Brain pericyte (primary cell): ENCODE measurements at regions not wholly inside any gene's neighbourhood (a gene's known extent, or its start where the extent isn't known, plus 50 kb on each side); places are given as distances from the start of the nearest gene placed in this dataset.
"Not testable (repeated sequence)": the region's sequence is repeated elsewhere in the genome, so short reads cannot be mapped to it uniquely, and the experiment has no call there.

Source experiments
- DNase-seq: peaks from one replicate; pipeline ENCODE4 v3.0.0-alpha.2; 2012; ENCODE audit warnings: low read depth, low spot score

DNA sequence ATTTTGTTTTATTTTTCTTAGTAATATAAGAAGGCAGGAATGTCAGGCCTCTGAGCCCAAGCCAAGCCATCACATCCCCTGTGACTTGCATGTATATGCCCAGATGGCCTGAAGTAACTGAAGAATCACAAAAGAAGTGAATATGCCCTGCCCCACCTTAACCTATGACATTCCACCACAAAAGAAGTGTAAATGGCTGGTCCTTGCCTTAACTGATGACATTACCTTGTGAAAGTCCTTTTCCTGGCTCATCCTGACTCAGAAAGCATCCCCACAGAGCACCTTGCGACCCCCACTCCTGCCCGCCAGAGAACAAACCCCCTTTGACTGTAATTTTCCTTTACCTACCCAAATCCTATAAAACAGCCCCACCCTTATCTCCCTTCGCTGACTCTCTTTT, 406.2 kb upstream of the RORB start:
- DNase-seq, result not testable (repeated sequence)

- no peak for DNase-seq
These were observed 404.7 kb upstream of the RORB start for GRCh38 chr9:74092491-74092834.

GRCh38 chr9:74094037-74094436, 403.1 kb upstream of the RORB start:
- not testable (repeated sequence) for DNase-seq

DNA sequence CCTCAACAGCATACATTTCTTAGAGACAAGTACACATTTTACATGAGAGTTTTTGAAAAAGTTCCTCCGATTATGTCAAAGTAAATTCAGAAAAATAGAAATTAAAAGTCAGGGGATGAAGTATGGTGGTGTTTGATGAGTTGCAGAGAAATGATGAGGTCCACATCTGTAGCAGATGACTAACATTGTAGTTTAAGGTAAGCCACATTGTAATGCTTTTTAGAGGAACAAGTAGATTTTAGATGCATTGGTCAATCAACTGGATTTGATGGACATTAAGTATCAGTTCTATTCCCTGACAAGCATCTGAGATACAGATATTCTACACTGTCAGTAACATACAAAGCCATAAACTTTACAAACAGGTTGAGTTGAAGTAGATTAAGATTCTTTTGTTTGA, 402.4 kb upstream of the RORB start:
- DNase-seq, result no peak

DNA sequence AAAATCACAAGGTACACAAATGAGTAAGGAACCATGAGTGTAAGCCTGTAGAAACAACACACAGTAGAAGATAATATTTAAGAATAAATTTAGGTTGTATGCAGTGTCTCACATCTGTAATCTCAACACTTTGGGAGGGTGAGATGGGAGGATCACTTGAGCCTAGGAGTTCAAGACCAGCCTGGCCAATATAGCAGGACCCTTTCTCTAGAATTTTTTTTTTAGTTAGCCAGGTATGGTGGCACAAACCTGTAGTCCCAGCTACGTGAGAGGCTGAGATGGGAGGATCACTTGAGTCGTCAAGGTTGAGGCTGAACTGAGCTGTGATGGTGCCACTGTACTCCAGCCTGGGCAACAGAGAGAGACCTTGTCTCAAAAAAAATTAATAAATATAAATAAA, 401.2 kb upstream of the RORB start:
- no peak for DNase-seq

DNA sequence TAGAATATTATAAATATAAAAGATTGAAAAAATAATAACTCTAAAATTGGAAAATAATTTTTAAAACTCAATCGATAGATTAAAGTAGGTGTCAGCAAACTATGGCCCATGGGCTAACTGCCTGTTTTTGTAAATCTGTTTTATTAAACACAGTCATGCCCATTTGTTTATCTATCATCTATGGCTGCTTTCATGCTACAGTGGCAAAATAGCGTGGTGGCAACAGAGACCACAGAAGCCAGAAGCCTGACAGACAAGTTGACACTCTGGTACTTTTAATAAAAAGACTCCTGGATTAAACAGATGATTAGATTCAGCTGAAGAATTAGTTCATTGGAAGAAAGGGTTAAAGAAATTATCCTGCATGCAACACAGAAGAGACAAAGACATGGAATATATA, 400.7 kb upstream of the RORB start:
- no peak for DNase-seq

DNA sequence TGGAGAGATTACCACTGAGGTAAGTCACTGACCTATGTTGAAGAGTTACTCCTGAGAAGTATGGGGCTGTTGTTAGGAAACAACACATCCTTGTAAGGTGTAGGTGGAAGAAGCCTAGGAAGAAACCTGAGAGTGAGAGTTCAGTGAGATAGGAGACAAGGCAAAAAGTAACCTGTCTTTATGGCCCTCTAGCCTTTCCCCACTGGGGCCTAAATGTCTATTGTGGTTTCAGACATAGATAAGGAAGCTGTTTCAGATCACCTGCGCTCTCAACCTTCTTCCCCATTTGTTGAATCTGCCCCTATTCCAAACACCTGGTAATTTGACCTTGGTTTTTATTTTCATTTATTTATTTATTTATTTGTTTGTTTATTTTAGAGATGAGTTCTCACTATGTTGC, 397.1 kb upstream of the RORB start:
- no peak for DNase-seq

DNA sequence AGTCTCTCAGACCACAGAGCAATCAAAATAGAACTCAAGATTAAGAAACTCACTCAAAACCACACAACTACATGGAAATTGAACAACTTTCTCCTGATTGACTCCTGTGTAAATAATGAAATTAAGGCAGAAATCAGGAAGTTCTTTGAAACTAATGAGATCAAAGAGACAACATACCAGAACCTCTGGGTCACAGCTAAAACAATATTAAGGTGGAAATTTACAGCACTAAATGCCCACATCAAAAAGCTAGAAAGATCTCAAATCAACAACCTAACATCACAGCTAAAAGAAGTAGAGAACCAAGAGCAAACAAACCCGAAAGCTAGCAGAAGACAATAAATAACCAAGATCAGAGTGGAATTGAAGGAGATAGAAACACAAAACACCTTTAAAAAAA, 395.0 kb upstream of the RORB start:
- DNase-seq, result not testable (repeated sequence)

DNA sequence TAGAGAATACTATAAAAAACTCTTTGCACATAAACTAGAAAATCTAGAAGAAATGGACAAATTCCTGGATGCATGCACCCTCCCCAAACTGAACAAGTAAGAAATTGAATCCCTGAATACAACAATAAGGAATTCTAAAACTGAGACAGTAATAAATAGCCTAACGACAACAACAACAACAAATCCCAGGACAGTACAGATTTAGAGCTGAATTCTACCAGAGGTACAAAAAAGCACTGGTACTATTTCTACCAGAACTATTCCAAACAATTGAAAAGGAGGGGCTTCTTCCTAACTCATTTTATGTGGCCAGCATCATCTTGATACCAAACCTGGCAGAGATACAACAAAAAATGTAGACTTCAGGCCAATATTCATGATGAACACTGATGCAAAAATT, 394.4 kb upstream of the RORB start:
- DNase-seq, result no peak

GRCh38 chr9:74107692-74108091, 389.4 kb upstream of the RORB start:
- DNase-seq, result no peak

DNA sequence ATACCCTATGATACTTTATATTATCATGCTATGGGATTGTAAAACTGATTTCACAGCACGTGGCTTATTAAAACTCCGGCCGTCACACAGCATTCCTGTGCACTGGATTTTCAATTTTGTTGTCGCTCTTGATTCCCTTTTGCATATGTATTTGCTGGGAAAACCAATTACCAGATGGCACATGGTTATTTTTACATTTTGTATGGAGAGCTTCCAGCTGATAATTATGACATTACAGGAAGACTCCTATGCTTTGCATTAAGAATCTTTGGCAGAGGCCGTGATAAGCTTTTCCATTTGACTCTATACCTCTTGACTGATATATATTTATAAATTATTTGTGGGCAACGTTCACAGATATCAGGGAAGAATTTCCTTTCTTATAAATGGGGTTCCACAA, 381.2 kb upstream of the RORB start:
- DNase-seq, result no peak

- no peak for DNase-seq
These were observed 380.0 kb upstream of the RORB start for GRCh38 chr9:74117151-74117550.

- no peak for DNase-seq
These were observed 379.4 kb upstream of the RORB start for GRCh38 chr9:74117731-74118130.

GRCh38 chr9:74120061-74120460, 377.1 kb upstream of the RORB start:
- no peak for DNase-seq

DNA sequence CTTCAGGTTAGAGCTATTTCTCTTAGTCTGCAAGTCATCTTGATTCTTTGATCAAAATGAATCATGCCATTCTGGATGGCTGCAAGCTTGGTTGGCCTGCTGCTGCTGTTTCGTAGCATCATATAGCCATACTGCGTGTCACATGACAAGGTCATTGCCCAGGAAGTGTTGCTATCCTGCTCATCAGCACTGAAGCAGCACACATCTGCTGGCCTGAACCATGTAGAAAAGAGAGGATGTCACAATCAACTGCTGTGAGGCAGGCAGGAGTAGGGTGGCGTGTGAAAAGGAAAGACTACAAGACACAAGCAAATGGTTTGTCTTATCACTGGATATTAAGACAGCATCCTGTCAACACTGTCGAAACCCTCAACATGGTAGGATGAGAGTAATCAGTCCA, 376.7 kb upstream of the RORB start:
- no peak for DNase-seq

DNA sequence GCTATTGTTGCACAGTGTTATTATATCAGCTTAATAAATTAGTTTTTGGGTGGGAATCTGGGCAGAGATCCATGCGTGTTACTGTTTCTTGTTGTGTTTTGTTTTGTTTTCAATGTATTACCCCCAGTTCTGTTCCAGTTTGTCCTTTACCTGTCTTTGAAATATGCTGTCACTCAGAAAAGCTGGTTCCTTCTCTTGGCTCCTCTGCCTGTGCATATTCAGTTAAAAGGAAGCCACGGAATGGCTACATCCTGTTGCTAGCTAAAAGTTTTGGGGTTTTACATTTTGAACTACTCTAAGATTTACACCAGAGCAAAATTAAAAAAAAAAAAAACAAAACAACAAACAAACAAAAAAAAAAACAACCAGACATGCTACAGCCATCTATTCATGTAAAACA, 374.9 kb upstream of the RORB start:
- DNase-seq, result no peak

DNA sequence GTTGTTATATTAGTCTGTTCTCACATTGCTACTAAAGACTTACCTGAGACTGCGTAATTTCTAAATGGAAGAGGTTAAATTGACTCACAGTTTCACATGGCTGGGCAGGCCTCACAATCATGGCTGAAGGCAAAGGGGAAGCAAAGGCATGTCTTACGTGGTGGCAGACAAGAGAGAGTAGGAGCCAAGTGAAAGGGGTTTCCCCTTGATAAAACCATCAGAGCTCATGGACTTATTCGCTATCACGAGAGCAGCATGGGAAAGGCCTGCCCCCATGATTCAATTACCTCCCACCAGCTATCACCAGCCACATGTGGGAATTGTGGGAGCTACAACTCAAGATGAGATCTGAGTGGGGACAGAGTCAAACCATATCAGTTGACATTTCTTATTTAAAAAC, 374.5 kb upstream of the RORB start:
- DNase-seq, result no peak

- DNase-seq, result no peak
These were observed 371.2 kb upstream of the RORB start for GRCh38 chr9:74125941-74126340.

GRCh38 chr9:74132986-74133385, 364.1 kb upstream of the RORB start:
- no peak for DNase-seq

DNA sequence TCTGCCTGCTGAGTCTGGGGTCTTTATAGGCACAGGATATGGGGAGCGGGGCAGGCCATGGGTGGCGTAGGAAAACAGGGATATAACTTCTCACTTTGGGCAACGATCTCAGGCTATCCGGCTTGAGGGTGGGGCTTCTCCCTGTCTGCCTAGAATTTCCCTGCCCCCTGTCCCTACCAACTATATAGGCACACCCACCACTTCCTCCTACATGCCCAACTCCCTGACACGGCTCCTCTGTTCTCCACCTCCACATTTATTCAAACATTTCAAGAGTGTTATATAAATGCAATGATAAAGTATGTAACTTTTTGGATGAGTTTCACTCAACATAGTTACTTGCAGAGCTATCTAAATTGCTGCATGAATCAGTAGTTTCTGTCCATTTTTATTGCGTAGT, 363.2 kb upstream of the RORB start:
- no peak for DNase-seq

DNA sequence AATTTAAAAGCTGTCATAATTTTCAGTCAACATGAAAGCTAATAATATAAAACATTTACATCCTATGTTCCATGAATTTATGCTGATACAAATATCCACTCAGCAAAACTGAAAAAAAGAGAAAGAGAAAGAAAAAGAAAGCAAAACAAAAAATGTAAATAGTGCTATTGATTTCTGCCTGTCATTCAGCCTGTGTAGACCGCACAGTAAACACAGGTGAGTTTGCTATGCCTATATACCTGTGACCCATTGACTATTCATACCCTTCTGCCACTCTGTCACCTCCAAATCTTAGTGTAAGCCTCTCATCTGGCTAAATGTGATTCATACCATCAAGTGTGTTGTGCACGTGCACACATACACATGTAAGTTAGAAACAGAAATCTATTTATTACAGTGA, 359.0 kb upstream of the RORB start:
- no peak for DNase-seq

- DNase-seq, result no peak
These were observed 357.0 kb upstream of the RORB start for GRCh38 chr9:74140141-74140540.

DNA sequence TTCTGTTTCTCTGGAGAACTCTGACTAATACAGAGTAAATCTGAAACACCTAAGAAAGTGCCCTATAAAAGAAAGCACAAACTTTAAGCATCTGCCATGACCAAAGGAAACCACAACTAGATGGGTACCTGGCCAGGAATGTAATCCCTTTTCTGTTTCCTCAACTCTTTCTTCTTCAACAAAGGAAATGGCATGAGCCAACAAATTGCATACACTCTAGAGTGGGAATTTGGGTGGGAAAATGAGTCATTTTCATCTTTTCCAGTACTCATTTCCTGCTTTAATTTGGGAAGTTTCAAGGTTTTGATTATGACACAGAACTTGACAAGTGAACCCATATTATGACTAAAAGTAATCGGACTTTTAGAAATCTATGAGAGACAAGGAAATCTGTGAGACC, 349.2 kb upstream of the RORB start:
- no peak for DNase-seq

DNA sequence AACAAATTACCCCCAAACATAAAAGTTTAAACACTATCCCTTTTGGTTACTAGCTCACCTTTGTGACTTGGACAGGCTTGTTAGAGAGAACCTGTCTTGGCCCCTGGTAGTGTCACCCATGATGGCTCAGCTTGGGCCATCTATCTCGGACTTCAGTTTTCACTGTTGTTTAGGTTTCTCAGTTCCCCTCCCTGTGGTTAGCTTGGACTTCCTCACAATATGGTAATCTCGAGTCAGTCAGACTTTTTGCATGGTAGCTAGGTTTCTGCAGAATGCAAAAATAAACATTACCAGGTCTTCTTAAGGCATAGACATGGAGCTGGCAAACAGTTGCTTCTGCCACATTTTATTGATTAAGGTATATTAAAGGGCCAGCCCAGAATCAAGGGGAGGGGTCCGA, 324.3 kb upstream of the RORB start:
- DNase-seq, result no peak

- DNase-seq, result no peak
These were observed 323.9 kb upstream of the RORB start for GRCh38 chr9:74173284-74173683.
